ENCODE measurements at regions not wholly inside any gene's neighbourhood (a gene's known extent, or its start where the extent isn't known, plus 50 kb on each side); places are given as distances from the start of the nearest gene placed in this dataset.

DNA sequence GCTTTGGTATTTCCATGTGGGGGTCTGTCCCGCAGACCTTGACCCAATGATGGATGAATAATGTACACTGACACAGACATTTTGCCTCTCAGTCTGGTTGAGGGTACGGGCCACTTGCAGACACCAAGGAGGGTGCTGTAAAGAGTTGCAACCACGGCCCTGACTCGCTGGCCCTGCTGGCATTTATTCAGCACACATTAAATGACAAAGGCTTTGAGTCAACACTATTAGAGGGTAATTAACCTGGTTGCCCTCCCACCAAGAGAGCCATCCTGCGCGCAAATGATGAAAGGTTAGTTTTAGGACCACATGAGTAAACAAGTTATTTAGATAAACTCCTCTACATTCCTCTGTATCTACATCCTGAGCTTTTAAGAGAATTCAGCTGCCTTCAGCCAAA is 308.9 kb upstream of the MMS22L start:
- TF ChIP-seq, protein P1, sequence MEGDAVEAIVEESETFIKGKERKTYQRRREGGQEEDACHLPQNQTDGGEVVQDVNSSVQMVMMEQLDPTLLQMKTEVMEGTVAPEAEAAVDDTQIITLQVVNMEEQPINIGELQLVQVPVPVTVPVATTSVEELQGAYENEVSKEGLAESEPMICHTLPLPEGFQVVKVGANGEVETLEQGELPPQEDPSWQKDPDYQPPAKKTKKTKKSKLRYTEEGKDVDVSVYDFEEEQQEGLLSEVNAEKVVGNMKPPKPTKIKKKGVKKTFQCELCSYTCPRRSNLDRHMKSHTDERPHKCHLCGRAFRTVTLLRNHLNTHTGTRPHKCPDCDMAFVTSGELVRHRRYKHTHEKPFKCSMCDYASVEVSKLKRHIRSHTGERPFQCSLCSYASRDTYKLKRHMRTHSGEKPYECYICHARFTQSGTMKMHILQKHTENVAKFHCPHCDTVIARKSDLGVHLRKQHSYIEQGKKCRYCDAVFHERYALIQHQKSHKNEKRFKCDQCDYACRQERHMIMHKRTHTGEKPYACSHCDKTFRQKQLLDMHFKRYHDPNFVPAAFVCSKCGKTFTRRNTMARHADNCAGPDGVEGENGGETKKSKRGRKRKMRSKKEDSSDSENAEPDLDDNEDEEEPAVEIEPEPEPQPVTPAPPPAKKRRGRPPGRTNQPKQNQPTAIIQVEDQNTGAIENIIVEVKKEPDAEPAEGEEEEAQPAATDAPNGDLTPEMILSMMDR (IDR thresholded peaks at IDR 0.05; ENCODE audit: insufficient read depth, low read length, poor library complexity, severe bottlenecking) = no peak
- no peak for TF ChIP-seq EZH2phosphoT487 (conservative IDR thresholded peaks at IDR 0.05; ENCODE audit: low read length)
